ENCODE measurements at regions not wholly inside any gene's neighbourhood (a gene's known extent, or its start where the extent isn't known, plus 50 kb on each side); places are given as distances from the start of the nearest gene placed in this dataset.
A peak's percentile ranks its signal among the peaks of the same experiment; 100 is the strongest.

DNA sequence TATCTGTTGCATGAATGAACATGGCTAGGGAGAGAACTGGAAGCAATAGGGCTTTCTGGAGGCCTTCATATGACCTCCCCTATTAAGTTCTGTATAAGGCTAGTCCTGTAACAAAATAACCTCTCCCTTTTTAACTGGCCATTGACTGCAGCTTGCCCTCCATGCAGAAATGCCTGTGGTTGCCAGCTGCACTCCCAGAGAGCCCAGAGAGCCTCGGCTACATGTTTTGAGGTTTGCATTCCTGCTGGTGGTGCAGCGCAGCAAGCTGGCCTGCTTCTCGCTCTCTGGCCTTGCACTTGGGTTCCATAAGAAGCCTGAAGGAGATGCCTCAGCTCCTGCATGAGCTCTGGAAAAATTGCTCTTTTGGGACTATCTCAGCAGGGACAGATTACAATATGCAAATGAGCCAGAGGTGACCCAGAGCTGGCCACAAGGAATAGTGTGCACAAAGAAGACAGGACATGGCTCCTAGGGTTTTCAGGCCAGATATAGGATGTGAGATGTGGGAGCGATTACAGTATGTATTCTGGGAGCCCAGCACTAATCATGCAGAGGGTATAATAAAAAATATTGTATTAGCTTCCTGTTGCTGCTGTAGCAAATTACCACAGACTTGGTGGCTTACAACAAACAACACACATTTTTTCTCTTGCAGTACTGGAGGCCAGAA lies 186.7 kb downstream of the INSIG2 start:
- TF ChIP-seq, protein P1, sequence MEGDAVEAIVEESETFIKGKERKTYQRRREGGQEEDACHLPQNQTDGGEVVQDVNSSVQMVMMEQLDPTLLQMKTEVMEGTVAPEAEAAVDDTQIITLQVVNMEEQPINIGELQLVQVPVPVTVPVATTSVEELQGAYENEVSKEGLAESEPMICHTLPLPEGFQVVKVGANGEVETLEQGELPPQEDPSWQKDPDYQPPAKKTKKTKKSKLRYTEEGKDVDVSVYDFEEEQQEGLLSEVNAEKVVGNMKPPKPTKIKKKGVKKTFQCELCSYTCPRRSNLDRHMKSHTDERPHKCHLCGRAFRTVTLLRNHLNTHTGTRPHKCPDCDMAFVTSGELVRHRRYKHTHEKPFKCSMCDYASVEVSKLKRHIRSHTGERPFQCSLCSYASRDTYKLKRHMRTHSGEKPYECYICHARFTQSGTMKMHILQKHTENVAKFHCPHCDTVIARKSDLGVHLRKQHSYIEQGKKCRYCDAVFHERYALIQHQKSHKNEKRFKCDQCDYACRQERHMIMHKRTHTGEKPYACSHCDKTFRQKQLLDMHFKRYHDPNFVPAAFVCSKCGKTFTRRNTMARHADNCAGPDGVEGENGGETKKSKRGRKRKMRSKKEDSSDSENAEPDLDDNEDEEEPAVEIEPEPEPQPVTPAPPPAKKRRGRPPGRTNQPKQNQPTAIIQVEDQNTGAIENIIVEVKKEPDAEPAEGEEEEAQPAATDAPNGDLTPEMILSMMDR (IDR thresholded peaks at IDR 0.05; ENCODE audit: insufficient read depth, low read length, poor library complexity, severe bottlenecking), result no peak
- no peak for DNase-seq (ENCODE audit: extremely low read depth, insufficient read length)
- H3K36me3 ChIP-seq (ENCODE audit: control insufficient read depth, insufficient read depth, low read length), result no peaks in the 10 kb centered on the region
- no peaks in the 10 kb centered on the region for H3K27me3 ChIP-seq (replicated peaks; ENCODE audit: control insufficient read depth, insufficient read depth, low read length)
- no peak overlapping the region for H3K4me3 ChIP-seq (replicated peaks; ENCODE audit: low read depth, low read length)

DNA sequence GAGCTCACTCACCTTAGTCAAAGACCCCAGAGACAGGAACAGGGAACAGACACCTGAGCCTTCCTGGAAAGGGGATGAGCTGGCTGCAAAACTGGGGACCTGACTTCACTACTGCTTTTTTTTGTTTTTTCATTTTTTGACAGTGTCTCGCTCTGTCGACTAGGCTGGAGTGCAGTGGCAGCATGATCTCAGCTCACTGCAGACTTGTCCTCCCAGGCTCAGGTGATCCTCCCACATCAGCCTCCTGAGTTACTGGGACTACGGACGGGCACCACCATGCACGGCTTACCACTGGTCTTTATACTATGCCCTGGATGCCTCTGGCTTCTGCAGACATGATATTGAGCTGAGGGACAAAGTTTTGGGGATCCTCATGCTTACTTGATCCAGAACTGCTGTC lies 184.1 kb downstream of the INSIG2 start:
- Histone ChIP-seq H3K4me3 (replicated peaks; ENCODE audit: low read depth, low read length) (no peak overlapping the region), H3K27me3 (replicated peaks; ENCODE audit: control insufficient read depth, insufficient read depth, low read length) (no peaks in the 10 kb centered on the region), H3K36me3 (ENCODE audit: control insufficient read depth, insufficient read depth, low read length) (no peaks in the 10 kb centered on the region)
- TF ChIP-seq, protein P1 (IDR thresholded peaks at IDR 0.05; ENCODE audit: insufficient read depth, low read length, poor library complexity, severe bottlenecking), result no peak
- no peak for DNase-seq (ENCODE audit: extremely low read depth, insufficient read length)

DNA sequence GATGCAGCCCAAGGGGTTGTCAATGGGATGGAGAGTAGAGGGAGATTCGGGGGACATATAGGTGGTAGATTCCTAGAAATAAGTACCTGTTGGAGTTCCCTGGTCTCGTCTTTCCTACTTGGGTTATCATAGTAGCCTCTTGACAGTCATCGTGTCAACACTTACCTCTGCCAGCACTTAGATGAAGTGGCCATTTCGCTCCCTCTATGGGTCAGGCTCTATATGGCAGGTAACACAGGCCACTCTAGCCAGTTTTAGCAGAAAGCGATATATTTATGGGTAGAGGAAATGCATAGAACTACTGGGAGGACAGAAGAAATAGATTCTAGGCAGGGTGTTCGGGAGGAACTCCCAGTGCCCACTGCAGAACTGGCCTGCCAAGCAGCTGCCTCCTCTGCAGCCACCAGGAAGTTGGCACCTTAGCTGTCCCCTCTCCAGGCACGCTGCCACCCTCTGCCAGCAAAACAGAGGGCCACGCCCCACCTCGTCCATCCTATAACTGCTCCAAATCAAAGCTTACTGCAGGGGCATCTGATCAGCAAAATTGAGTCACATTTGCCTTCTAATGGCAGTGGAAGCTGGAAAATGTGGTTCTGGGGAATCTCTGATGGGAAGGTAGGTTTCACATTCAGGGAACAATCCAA lies 181.3 kb downstream of the INSIG2 start:
- H3K36me3 ChIP-seq (ENCODE audit: control insufficient read depth, insufficient read depth, low read length), result no peaks in the 10 kb centered on the region
- DNase-seq (ENCODE audit: extremely low read depth, insufficient read length), result no peak
- no peaks in the 10 kb centered on the region for H3K27me3 ChIP-seq (replicated peaks; ENCODE audit: control insufficient read depth, insufficient read depth, low read length)
- TF ChIP-seq, protein P1 (IDR thresholded peaks at IDR 0.05; ENCODE audit: insufficient read depth, low read length, poor library complexity, severe bottlenecking), result peak; percentile 60
- no peak overlapping the region for H3K4me3 ChIP-seq (replicated peaks; ENCODE audit: low read depth, low read length)

DNA sequence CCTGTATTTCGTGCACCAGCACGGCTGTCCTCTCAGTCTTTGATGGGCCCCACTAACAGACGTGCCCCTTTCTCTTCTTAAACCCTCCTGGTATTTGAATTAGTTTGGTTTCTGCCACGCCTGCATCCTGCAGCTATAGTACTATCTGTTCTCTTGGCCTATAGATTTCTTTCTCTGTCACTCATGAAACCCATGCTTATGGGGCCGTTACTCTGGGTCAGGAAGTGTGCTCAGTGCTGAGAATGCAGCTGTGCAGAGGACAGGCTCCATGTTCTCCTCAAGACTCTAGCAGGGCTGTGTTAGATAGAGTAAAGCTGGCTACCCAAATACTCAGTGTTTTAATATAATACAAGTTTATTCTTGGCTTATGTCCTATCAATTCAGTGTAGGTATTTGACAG lies 180.0 kb downstream of the INSIG2 start:
- no peaks in the 10 kb centered on the region for H3K36me3 ChIP-seq (ENCODE audit: control insufficient read depth, insufficient read depth, low read length)
- H3K27me3 ChIP-seq (replicated peaks; ENCODE audit: control insufficient read depth, insufficient read depth, low read length), result no peaks in the 10 kb centered on the region
- DNase-seq (ENCODE audit: extremely low read depth, insufficient read length), result no peak
- TF ChIP-seq, protein P1 (IDR thresholded peaks at IDR 0.05; ENCODE audit: insufficient read depth, low read length, poor library complexity, severe bottlenecking), result no peak
- H3K4me3 ChIP-seq (replicated peaks; ENCODE audit: low read depth, low read length), result no peak overlapping the region

DNA sequence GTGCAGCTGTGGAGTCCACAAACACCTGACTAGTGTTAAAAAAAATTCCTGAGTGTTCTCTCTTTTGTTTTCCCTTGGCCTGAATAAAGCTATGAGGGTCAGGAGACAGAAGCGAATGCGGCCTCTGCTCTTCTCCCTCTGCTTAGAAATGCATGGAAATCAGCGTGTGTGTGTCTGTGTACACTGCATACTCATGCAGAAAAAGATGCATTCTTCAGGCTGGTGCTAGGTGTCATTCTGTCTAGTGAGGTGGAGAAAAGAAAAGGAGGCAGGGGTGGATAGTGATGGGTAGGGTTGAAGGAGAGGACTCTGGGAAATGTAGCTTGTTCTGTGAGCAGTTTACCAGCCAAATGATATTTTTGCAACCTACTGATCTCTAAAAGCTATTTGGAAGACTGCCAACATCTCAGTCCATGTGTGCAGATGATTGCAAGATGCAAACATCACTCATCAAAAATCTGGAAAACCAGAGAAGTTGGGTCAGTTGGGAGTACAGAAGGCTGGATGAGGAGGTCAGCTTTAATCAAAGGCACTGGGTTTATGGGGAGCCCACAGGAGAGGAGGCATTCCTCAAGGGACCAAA lies 177.7 kb downstream of the INSIG2 start:
- DNase-seq (ENCODE audit: extremely low read depth, insufficient read length), result no peak
- H3K4me3 ChIP-seq (replicated peaks; ENCODE audit: low read depth, low read length), result no peak overlapping the region
- H3K27me3 ChIP-seq (replicated peaks; ENCODE audit: control insufficient read depth, insufficient read depth, low read length), result no peaks in the 10 kb centered on the region
- H3K36me3 ChIP-seq (ENCODE audit: control insufficient read depth, insufficient read depth, low read length), result no peaks in the 10 kb centered on the region
- TF ChIP-seq, protein P1 (IDR thresholded peaks at IDR 0.05; ENCODE audit: insufficient read depth, low read length, poor library complexity, severe bottlenecking), result no peak
